Effector memory CD8-positive, alpha-beta T cell (primary cell): ENCODE measurements at regions not wholly inside any gene's neighbourhood (a gene's known extent, or its start where the extent isn't known, plus 50 kb on each side); places are given as distances from the start of the nearest gene placed in this dataset.

Experiments
- ATAC-seq: fragments of 150-1000 bp; cut with Tn5 transposase; replicated peaks from 2 replicates; pipeline ENCODE4 v1.10.0; 2021; ENCODE audit warnings: mild to moderate bottlenecking, moderate library complexity
- DNase-seq, 3 experiments: peaks; one replicate each; pipeline ENCODE4 v3.0.0; 2021
- H3K27ac Mint-ChIP-seq, 2 donors: one replicate each; pipeline ENCODE4 v1.8.0; 2022; ENCODE audit warnings: mild to moderate bottlenecking in 2 of 2, mixed read lengths in 2 of 2, moderate library complexity in 2 of 2
- H3K27me3 Mint-ChIP-seq, 2 donors: one replicate each; pipeline ENCODE4 v1.8.0; 2022; ENCODE audit warnings: mixed read lengths in 2 of 2
- H3K36me3 Mint-ChIP-seq: one replicate; pipeline ENCODE4 v1.8.0; 2022; ENCODE audit warnings: mild to moderate bottlenecking, moderate library complexity, mixed read lengths; ENCODE audit not compliant: insufficient read depth
- H3K4me1 Mint-ChIP-seq, 2 donors: one replicate each; pipeline ENCODE4 v1.8.0; 2022; ENCODE audit warnings: low read depth in 2 of 2, mixed read lengths in 2 of 2
- H3K4me3 Mint-ChIP-seq, 2 donors: one replicate each; pipeline ENCODE4 v1.8.0; 2022; ENCODE audit warnings: mild to moderate bottlenecking in 2 of 2, mixed read lengths in 2 of 2, moderate library complexity in 2 of 2
- H3K9me3 Mint-ChIP-seq, 2 donors: one replicate each; pipeline ENCODE4 v1.8.0; 2022; ENCODE audit warnings: mixed read lengths in 2 of 2

GRCh38 chr15:56868170-56868569, 50.3 kb upstream of the TCF12 start:
- Mint-ChIP-seq H3K4me1 (no peaks in the 10 kb centered on the region), H3K4me3 (no peak overlapping the region), H3K27ac (no peak overlapping the region), H3K9me3 (no peaks in the 10 kb centered on the region), H3K27me3 (no peaks in the 10 kb centered on the region), H3K36me3 (peaks cover 2% of the 10 kb centered on the region)
- DNase-seq, result no peak
- no peak for ATAC-seq

GRCh38 chr15:56866803-56867202, 51.6 kb upstream of the TCF12 start:
- DNase-seq, result no peak
- H3K9me3 Mint-ChIP-seq, result no peaks in the 10 kb centered on the region

DNA sequence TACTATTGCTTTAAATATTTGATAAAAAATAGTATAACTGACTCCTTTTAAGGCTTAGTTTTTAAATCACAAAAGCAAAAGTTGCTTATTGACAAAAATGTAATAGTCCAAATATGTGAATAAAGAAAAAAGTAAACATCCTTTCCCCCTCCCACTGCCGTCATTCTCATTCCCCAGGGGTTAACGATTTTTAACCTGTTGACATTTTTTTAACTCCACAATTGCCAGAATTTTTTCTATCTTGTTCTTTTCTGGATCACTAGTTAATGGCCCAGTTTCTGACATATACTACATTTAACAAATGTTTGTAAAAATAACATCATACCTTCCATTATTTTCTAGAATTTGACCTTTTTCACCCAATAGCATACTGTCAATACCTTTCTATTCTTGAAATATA, 60.6 kb upstream of the TCF12 start:
- Mint-ChIP-seq H3K4me3 (no peak overlapping the region), H3K36me3 (peaks cover 9% of the 10 kb centered on the region), H3K9me3 (no peaks in the 10 kb centered on the region), H3K27ac (no peak overlapping the region), H3K4me1 (no peaks in the 10 kb centered on the region), H3K27me3 (peaks cover 0 to 9% of the 10 kb centered on the region in 2 donors)
- ATAC-seq, result no peak
- DNase-seq, result no peak

More at GRCh38 chr15:56866803-56867202, 51.6 kb upstream of the TCF12 start:
- Mint-ChIP-seq H3K27me3 (no peaks in the 10 kb centered on the region), H3K36me3 (peaks cover 2% of the 10 kb centered on the region), H3K4me3 (no peak overlapping the region), H3K4me1 (no peaks in the 10 kb centered on the region), H3K27ac (no peak overlapping the region)
- no peak for ATAC-seq

- Mint-ChIP-seq H3K27ac (no peak overlapping the region), H3K9me3 (no peaks in the 10 kb centered on the region)
- no peak for ATAC-seq
Measured at GRCh38 chr15:56856934-56857333, 61.5 kb upstream of the TCF12 start.

DNA sequence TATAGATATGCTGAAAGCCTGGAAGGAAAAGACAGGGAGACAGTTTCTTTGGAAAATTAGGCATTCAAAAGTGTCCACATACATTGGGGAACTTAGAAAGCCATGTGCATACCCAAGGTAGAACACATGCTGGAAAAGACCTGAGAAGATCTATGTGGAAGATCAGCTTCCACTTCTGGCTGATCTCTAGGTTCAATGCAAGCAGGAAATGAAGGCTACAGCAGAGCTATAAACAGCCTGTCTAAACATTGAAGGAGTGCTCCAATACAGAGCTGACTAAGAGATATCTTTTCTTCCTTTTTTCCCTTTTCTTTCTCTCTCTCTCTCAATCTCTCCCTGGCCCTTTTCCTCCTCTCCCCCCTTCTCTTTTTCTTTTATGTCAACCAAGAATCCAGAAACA, 73.6 kb upstream of the TCF12 start:
- H3K27me3 Mint-ChIP-seq, result peaks cover 0 to 7% of the 10 kb centered on the region in 2 donors
- ATAC-seq (no peak), DNase-seq (no peak)
- H3K9me3 Mint-ChIP-seq, result no peaks in the 10 kb centered on the region
- H3K36me3 Mint-ChIP-seq, result peaks cover 3% of the 10 kb centered on the region
- H3K4me1 Mint-ChIP-seq, result no peaks in the 10 kb centered on the region
- no peak overlapping the region for H3K27ac Mint-ChIP-seq
- H3K4me3 Mint-ChIP-seq, result no peak overlapping the region

More at GRCh38 chr15:56856934-56857333, 61.5 kb upstream of the TCF12 start:
- no peaks in the 10 kb centered on the region for H3K4me1 Mint-ChIP-seq
- no peak overlapping the region for H3K4me3 Mint-ChIP-seq
- peaks cover 9% of the 10 kb centered on the region for H3K36me3 Mint-ChIP-seq
- no peak for DNase-seq
- peaks cover 0 to 9% of the 10 kb centered on the region in 2 donors for H3K27me3 Mint-ChIP-seq

GRCh38 chr15:56844471-56844870, 74.0 kb upstream of the TCF12 start:
- H3K27ac Mint-ChIP-seq, result no peak overlapping the region
- H3K4me3 Mint-ChIP-seq, result no peak overlapping the region
- ATAC-seq, result no peak
- peaks cover 0 to 7% of the 10 kb centered on the region in 2 donors for H3K27me3 Mint-ChIP-seq
- H3K4me1 Mint-ChIP-seq, result no peaks in the 10 kb centered on the region
- H3K9me3 Mint-ChIP-seq, result no peaks in the 10 kb centered on the region
- H3K36me3 Mint-ChIP-seq, result peaks cover under 1% of the 10 kb centered on the region
- no peak for DNase-seq

DNA sequence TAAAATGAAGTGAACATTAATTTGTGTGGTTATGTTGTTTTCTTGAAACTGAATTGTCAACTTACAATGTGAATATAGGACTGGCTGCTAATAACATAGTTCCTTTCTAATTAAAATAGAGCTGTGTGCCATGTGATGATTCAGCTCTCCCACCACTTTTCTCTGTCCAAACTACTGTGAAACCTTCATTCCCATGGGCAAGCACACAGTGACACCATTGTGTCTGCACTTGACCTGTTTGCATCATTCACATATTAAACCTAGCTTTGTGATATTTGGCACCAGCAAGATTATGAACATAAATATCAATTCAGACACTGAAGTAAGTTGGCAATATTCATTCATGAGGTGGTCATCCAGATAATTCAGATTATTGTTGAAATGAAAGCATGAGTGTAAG, 78.8 kb upstream of the TCF12 start:
- H3K4me3 Mint-ChIP-seq, result no peak overlapping the region
- H3K4me1 Mint-ChIP-seq, result peaks cover 1 to 7% of the 10 kb centered on the region in 2 donors
- ATAC-seq (no peak), DNase-seq (no peak)
- H3K36me3 Mint-ChIP-seq, result no peaks in the 10 kb centered on the region
- no peaks in the 10 kb centered on the region for H3K9me3 Mint-ChIP-seq
- H3K27me3 Mint-ChIP-seq, result peaks cover 0 to 7% of the 10 kb centered on the region in 2 donors
- H3K27ac Mint-ChIP-seq, result peak overlapping the region in 1 of 2 donors; percentile 60

DNA sequence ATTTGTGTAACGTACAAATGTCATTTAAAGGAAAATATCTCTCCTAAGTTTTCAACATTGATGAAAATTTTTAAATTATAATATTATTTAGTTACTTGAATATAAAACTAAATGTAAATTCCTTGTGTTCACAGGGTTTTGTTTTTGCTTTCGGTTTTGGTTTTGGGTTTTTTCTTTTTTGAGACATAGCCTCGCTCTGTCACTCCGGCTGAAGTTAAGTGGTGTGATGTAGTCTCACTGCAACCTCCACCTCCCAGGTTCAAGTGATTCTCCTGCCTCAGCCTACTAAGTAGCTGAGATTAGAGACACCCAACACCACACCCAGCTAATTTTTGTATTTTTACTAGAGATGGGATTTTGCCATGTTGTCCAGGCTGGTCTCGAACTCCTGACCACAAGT, 79.3 kb upstream of the TCF12 start:
- Mint-ChIP-seq H3K27ac (peak overlapping the region in 1 of 2 donors; percentile 60), H3K27me3 (peaks cover 0 to 7% of the 10 kb centered on the region in 2 donors), H3K4me3 (no peak overlapping the region), H3K9me3 (no peaks in the 10 kb centered on the region), H3K36me3 (no peaks in the 10 kb centered on the region), H3K4me1 (peaks cover 1 to 7% of the 10 kb centered on the region in 2 donors)
- ATAC-seq (no peak), DNase-seq (no peak)

DNA sequence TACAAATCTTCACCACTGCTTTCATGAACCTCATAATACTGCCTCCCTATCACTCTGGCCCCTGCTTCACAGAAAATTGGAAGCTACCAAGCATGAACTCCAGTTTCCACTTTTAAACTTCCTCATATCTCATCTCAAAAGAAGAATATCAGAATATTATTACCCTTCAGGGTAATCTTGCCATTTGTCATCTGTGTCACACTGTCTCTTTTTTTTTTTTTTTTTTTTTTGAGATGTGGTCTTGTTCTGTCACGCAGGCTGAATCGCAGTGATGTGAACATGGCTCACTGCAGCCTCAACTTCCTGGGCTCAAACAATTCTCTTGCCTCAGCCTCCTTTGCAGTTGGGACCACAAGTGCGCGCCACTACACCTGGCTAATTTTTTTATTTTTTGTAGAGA, 80.4 kb upstream of the TCF12 start:
- Mint-ChIP-seq H3K27ac (no peak overlapping the region), H3K9me3 (no peaks in the 10 kb centered on the region), H3K27me3 (peaks cover 0 to 7% of the 10 kb centered on the region in 2 donors), H3K4me1 (peaks cover 1 to 7% of the 10 kb centered on the region in 2 donors), H3K36me3 (no peaks in the 10 kb centered on the region), H3K4me3 (no peak overlapping the region)
- no peak for DNase-seq
- no peak for ATAC-seq

DNA sequence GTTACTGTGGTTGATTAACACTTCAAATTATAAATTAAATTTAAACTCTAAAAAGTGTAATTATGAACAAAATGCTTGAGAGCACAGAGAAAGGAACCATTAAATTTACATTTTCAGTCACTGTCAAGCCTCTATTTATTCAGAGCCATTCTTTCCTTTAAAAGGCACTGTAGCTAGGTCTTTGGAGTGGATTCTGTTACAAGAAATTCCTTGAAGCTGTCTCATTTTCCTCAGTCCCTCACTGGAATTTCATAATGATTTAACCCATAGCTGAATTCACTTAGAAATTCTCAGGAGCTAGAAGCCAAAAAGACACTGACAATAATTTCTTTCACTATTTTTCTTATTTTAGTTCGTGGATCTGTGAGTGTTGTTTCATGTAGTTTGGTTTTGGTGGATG, 81.2 kb upstream of the TCF12 start:
- Mint-ChIP-seq H3K36me3 (no peaks in the 10 kb centered on the region), H3K4me1 (peaks cover 1 to 7% of the 10 kb centered on the region in 2 donors), H3K27me3 (peaks cover 0 to under 1% of the 10 kb centered on the region in 2 donors), H3K27ac (no peak overlapping the region), H3K9me3 (no peaks in the 10 kb centered on the region), H3K4me3 (no peak overlapping the region)
- ATAC-seq, result no peak
- DNase-seq, result no peak

DNA sequence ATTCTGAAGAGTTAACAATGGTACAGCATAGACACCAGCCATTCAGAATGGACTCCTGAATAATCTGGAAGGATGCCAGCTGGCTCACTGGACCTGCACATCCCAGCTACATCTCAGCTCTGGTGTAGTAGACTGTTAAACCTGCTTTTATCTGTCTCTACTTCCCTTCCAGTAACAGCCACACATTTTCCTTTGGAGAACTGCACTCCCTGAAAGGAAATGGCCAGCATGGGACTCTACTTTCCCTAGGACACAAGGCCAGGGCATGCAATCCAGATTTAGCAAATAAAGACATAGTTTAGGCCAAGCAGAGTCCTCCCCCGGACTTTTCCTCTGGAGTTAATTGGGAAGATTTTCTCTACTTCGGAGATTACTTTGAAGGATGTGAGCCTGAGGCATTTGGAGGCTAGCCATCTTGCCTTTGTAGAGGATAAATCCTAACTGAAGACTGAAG, 82.7 kb upstream of the TCF12 start:
- H3K9me3 Mint-ChIP-seq, result no peaks in the 10 kb centered on the region
- ATAC-seq, result no peak
- H3K4me1 Mint-ChIP-seq, result peaks cover 1 to 7% of the 10 kb centered on the region in 2 donors
- H3K4me3 Mint-ChIP-seq, result no peak overlapping the region
- no peak overlapping the region for H3K27ac Mint-ChIP-seq
- no peak for DNase-seq
- H3K36me3 Mint-ChIP-seq, result no peaks in the 10 kb centered on the region
- H3K27me3 Mint-ChIP-seq, result no peaks in the 10 kb centered on the region

GRCh38 chr15:56832125-56832524, 86.3 kb upstream of the TCF12 start:
- Mint-ChIP-seq H3K4me1 (no peaks in the 10 kb centered on the region), H3K36me3 (no peaks in the 10 kb centered on the region), H3K27me3 (no peaks in the 10 kb centered on the region), H3K27ac (no peak overlapping the region), H3K9me3 (no peaks in the 10 kb centered on the region), H3K4me3 (no peak overlapping the region)
- no peak for DNase-seq
- no peak for ATAC-seq

GRCh38 chr15:56831467-56832005, 86.9 kb upstream of the TCF12 start:
- no peaks in the 10 kb centered on the region for H3K27me3 Mint-ChIP-seq
- DNase-seq, result no peak
- no peaks in the 10 kb centered on the region for H3K36me3 Mint-ChIP-seq
- H3K27ac Mint-ChIP-seq, result no peak overlapping the region
- H3K4me3 Mint-ChIP-seq, result no peak overlapping the region
- H3K4me1 Mint-ChIP-seq, result no peaks in the 10 kb centered on the region
- no peaks in the 10 kb centered on the region for H3K9me3 Mint-ChIP-seq
- ATAC-seq, result no peak

GRCh38 chr15:56824175-56824574, 90.9 kb upstream of the ZNF280D start:
- no peaks in the 10 kb centered on the region for H3K27me3 Mint-ChIP-seq
- H3K4me1 Mint-ChIP-seq, result no peaks in the 10 kb centered on the region
- DNase-seq (no peak), ATAC-seq (no peak)
- no peak overlapping the region for H3K27ac Mint-ChIP-seq
- no peaks in the 10 kb centered on the region for H3K9me3 Mint-ChIP-seq
- H3K4me3 Mint-ChIP-seq, result no peak overlapping the region
- no peaks in the 10 kb centered on the region for H3K36me3 Mint-ChIP-seq
